Esophagus squamous epithelium (tissue), 5 donors: ENCODE measurements at regions not wholly inside any gene's neighbourhood (a gene's known extent, or its start where the extent isn't known, plus 50 kb on each side); places are given as distances from the start of the nearest gene placed in this dataset.

Experiments used
- DNase-seq: peaks from one replicate; lab custom pipeline; 2025; lab: John Stamatoyannopoulos, UW
- H3K27ac ChIP-seq, 4 donors: fragments of 200-600 bp; sonication (generic); one replicate each; pipeline ENCODE4 v1.5.1; 2016 to 2019; ENCODE audit warnings: mild to moderate bottlenecking in 1 of 4
- H3K27me3 ChIP-seq, 4 donors: fragments of 200-600 bp; sonication (generic); 1 replicate in 3 of 4; 2 replicates in 1 of 4; pipeline versions ENCODE4 v1.5.1 to v1.6.0; 2017 to 2021; ENCODE audit warnings: antibody characterized with exemption in 1 of 4
- H3K36me3 ChIP-seq, 3 donors: fragments of 200-600 bp; sonication (generic); one replicate each; pipeline ENCODE4 v1.5.1; 2016 to 2019
- H3K4me1 ChIP-seq, 3 donors: fragments of 200-600 bp; sonication (generic); one replicate each; pipeline ENCODE4 v1.5.1; 2017 to 2019
- H3K4me3 ChIP-seq, 4 donors: fragments of 200-600 bp; sonication (generic); 1 replicate in 3 of 4; 2 replicates in 1 of 4; pipeline ENCODE4 v1.5.1; 2016 to 2019; ENCODE audit warnings: mild to moderate bottlenecking in 2 of 4, moderate library complexity in 1 of 4
- H3K9me3 ChIP-seq, 3 donors: fragments of 200-600 bp; sonication (generic); one replicate each; pipeline ENCODE4 v1.5.1; 2016 to 2019
- CTCF ChIP-seq, 6 experiments: fragments of 450-650 bp in 4 of 6; fragments of 200-600 bp in 2 of 6; sonication (generic) in 2 of 6; IDR thresholded peaks; one replicate each; pipeline ENCODE4 v1.5.1; 2016 to 2019; ENCODE audit warnings: antibody characterized with exemption in 6 of 6, mild to moderate bottlenecking in 4 of 6, moderate library complexity in 4 of 6
- POLR2A ChIP-seq, 4 donors: fragments of 450-650 bp; IDR thresholded peaks; one replicate each; pipeline ENCODE4 v1.6.1; 2017; ENCODE audit warnings: antibody characterized with exemption in 4 of 4, mild to moderate bottlenecking in 4 of 4, moderate library complexity in 3 of 4
- WGBS, 2 donors: methylation state at CpG; one replicate each; pipeline ENCODE4 v1.1.5; 2018; 5-methylcytosine and 5-hydroxymethylcytosine counted together
- intact Hi-C: fragments of 100-400 bp; cut with DNase I; formaldehyde crosslinking; loops from one replicate; pipeline ENCODE4 v1.15.0; 2022
- donor health status: DM: yes; HTN: yes; CAD: no.

GRCh38 chr10:2972810-2973209 is 94.5 kb upstream of the PFKP start:
- H3K4me1 ChIP-seq: no peaks in the 10 kb centered on the region
- no peaks in the 10 kb centered on the region for H3K36me3 ChIP-seq
- intact Hi-C loops: no loop called here
- H3K27ac ChIP-seq: no peak overlapping the region
- no peak for TF ChIP-seq POLR2A (IDR thresholded peaks at IDR 0.05)
- no peak for TF ChIP-seq CTCF (IDR thresholded peaks at IDR 0.05)
- no peak for DNase-seq
- no peaks in the 10 kb centered on the region for H3K27me3 ChIP-seq
- H3K9me3 ChIP-seq: no peaks in the 10 kb centered on the region
- WGBS, 2 donors: 78 to 92% methylated on average over 8 of the region's 8 CpGs
- H3K4me3 ChIP-seq: no peak overlapping the region

DNA sequence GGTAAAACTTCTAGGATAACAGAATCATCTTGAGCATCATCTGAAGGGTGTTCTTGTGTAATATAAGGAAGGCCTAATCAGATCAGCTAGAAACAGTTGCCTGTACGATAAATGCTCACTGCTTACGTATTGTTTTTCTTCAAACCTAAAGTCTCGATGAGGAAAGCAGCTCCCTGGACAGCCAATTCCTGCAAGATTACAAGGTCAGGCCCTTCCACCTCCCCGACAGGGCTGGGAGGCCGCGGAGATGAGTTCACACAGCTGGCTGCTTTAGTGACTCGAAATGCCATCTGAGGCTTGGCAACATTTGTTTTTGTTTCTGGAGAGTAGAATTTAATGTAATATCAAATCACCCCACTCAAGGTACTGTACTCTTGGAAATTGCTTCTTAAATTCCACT is 95.1 kb upstream of the PFKP start:
- no peaks in the 10 kb centered on the region for H3K36me3 ChIP-seq
- no peaks in the 10 kb centered on the region for H3K9me3 ChIP-seq
- H3K27me3 ChIP-seq: no peaks in the 10 kb centered on the region
- 79 to 83% methylated on average over 7 of the region's 7 CpGs for WGBS, 2 donors
- DNase-seq: no peak
- intact Hi-C loops: no loop called here
- TF ChIP-seq CTCF (IDR thresholded peaks at IDR 0.05): no peak
- TF ChIP-seq POLR2A (IDR thresholded peaks at IDR 0.05): no peak
- H3K4me3 ChIP-seq: no peak overlapping the region
- H3K4me1 ChIP-seq: no peaks in the 10 kb centered on the region
- no peak overlapping the region for H3K27ac ChIP-seq

GRCh38 chr10:2970190-2970823 is 97.0 kb upstream of the PFKP start:
- no peak for TF ChIP-seq CTCF (IDR thresholded peaks at IDR 0.05)
- TF ChIP-seq POLR2A (IDR thresholded peaks at IDR 0.05): no peak
- 79 to 81% methylated on average over 7 of the region's 7 CpGs for WGBS, 2 donors
- Histone ChIP-seq H3K9me3 (no peaks in the 10 kb centered on the region), H3K4me3 (no peak overlapping the region), H3K27me3 (peaks cover 0 to 3% (median 0%) of the 10 kb centered on the region in 4 donors), H3K36me3 (no peaks in the 10 kb centered on the region), H3K4me1 (no peaks in the 10 kb centered on the region), H3K27ac (no peak overlapping the region)
- intact Hi-C loops: no loop called here
- DNase-seq: no peak

DNA sequence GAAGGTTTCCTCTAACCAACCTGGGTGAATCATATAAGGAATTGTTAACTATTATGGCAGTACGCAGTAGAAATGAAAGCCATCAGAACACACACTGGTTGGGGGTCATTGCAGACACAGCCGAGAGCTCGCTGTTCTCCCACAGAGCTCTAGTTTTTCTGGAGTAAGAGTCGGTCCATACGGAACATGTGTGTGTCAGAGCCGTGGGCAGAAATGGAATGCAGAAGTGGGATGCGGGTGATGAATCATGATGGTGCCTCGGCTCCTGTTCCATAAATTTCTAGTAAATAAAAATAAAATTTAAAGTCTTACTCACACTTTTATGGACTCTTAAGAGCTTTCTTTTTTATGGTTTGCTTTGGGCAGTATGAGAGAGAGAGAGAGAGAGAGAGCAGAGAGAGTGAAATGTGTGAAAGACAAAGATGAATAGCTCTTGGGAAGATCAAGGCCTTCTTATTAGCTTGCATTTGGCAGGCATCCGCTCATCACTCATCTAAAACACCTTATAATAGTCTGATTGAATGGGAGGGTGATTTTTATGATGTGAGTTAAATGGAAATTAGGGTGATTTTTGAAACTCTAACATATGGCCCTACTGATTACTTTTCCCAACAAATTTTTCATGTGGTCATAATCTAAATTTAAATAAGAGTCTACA is 98.8 kb upstream of the PFKP start:
- no peaks in the 10 kb centered on the region for H3K4me1 ChIP-seq
- no peaks in the 10 kb centered on the region for H3K9me3 ChIP-seq
- intact Hi-C loops: no loop called here
- H3K27ac ChIP-seq: no peak overlapping the region
- no peak for DNase-seq
- H3K36me3 ChIP-seq: no peaks in the 10 kb centered on the region
- TF ChIP-seq POLR2A (IDR thresholded peaks at IDR 0.05): no peak
- TF ChIP-seq CTCF (IDR thresholded peaks at IDR 0.05): no peak
- H3K27me3 ChIP-seq: peaks cover 0 to 8% (median 0%) of the 10 kb centered on the region in 4 donors
- WGBS, 2 donors: 81 to 85% methylated on average over 9 of the region's 9 CpGs
- H3K4me3 ChIP-seq: no peak overlapping the region

DNA sequence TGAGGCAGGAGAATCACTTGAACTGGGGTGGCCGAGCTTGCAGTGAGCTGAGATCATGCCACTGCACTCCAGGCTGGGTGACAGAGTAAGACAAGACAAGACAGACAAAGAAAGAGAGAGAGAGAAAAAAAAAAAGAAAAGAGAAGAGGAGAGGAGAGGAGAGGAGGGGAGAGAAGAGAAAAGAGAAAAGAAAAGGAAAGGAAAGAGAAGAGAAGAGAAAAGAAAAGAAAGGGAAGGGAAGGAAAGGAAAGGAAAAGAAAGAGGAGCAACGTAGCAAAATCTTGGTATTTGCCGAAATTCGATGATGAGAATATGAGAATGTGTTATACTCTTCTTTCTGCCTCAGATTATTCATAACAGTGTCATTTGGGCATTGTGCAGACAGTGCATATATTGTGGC is 101.2 kb upstream of the PFKP start:
- H3K4me1 ChIP-seq: no peaks in the 10 kb centered on the region
- H3K27ac ChIP-seq: no peak overlapping the region
- peaks cover 0 to 8% (median 0%) of the 10 kb centered on the region in 4 donors for H3K27me3 ChIP-seq
- 54 to 57% methylated on average over 4 of the region's 4 CpGs for WGBS, 2 donors
- no peak for DNase-seq
- TF ChIP-seq CTCF (IDR thresholded peaks at IDR 0.05): no peak
- TF ChIP-seq POLR2A (IDR thresholded peaks at IDR 0.05): no peak
- H3K36me3 ChIP-seq: no peaks in the 10 kb centered on the region
- H3K4me3 ChIP-seq: no peak overlapping the region
- no peaks in the 10 kb centered on the region for H3K9me3 ChIP-seq
- intact Hi-C loops: no loop called here
